K562 (cell line): ENCODE measurements at regions not wholly inside any gene's neighbourhood (a gene's known extent, or its start where the extent isn't known, plus 50 kb on each side); places are given as distances from the start of the nearest gene placed in this dataset.

Experiments used
- EP300 ChIP-seq: IDR thresholded peaks from 2 replicates; pipeline ENCODE4 v1.6.1; 2012; ENCODE audit warnings: low read length, improper control_type of control experiment
- MEF2A ChIP-seq: IDR thresholded peaks from 2 replicates; pipeline ENCODE4 v1.6.1; 2011; ENCODE audit warnings: low read depth, mild to moderate bottlenecking, low read length, moderate library complexity; ENCODE audit not compliant: control insufficient read depth
- MLLT1 ChIP-seq, 2 experiments: fragments of 450-650 bp; IDR thresholded peaks; 2 replicates each; pipeline ENCODE4 v1.6.1; 2016
- SP1 ChIP-seq: sonication (generic); formaldehyde crosslinking; IDR thresholded peaks from 2 replicates; pipeline ENCODE4 v1.8.1; 2022; ENCODE audit warnings: mild to moderate bottlenecking, missing genetic modification reagents
- ZFP30 ChIP-seq: fragments of 250-450 bp; sonication (Bioruptor Pico); IDR thresholded peaks from 2 replicates; pipeline ENCODE4 v1.8.0; 2022; ENCODE audit warnings: moderate library complexity, mild to moderate bottlenecking, inconsistent platforms, borderline replicate concordance

GRCh38 chr10:35705671-35706070 lies 63.6 kb upstream of the FZD8 start:
- TF ChIP-seq SP1 (CRISPR knock-in tag): no peak
- TF ChIP-seq MLLT1 (IDR thresholded peaks at IDR 0.05): no peak
- TF ChIP-seq EP300: no peak
- no peak for TF ChIP-seq MEF2A
- TF ChIP-seq ZFP30: no peak
